ENCODE measurements at regions not wholly inside any gene's neighbourhood (a gene's known extent, or its start where the extent isn't known, plus 50 kb on each side); places are given as distances from the start of the nearest gene placed in this dataset.

DNA sequence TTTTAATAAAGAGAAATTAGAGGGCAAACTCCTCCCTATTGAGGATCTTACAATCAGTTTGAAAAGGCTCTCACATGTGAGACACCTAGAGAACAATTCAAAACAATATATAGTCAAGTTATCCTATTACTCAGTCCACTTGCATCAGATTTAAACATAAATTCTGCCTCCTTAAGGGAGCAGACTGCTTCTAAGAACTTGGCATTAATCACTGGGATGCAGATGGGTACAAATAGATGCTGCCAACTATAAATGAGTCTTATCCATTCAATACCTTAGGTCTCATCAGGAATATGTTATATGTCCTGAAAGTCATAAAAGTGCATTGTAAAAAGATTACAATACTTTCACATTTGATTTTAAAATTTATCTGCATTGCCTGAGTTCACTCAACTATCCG, 269.3 kb upstream of the KIRREL3 start:
- FAIRE-seq: no peak
- no peak overlapping the region for H3K27ac ChIP-seq
- no peak for ATAC-seq
- no peak for TF ChIP-seq SREBF2 (IDR thresholded peaks at IDR 0.05)
- TF ChIP-seq FOXS1 (CRISPR knock-in tag; IDR thresholded peaks at IDR 0.05): no peak
- TF ChIP-seq CBX2 (IDR thresholded peaks at IDR 0.05; ENCODE audit: borderline replicate concordance, low read depth): no peak
- TF ChIP-seq ESRRA (IDR thresholded peaks at IDR 0.05; ENCODE audit: borderline replicate concordance, low read length): no peak
- no peak for TF ChIP-seq HDAC2 (IDR thresholded peaks at IDR 0.05)
- TF ChIP-seq FOSL2 (IDR thresholded peaks at IDR 0.05): no peak
- TF ChIP-seq FOSL2 (CRISPR knock-in tag; IDR thresholded peaks at IDR 0.05): no peak
- H3K4me1 ChIP-seq: no peaks in the 10 kb centered on the region
- H3K4me2 ChIP-seq: no peak overlapping the region
- CTCF ChIA-PET: no interaction called here
- WGBS (ENCODE audit: missing lambda C conversion rate): 27% methylated on average over 1 of the region's 1 CpG
- no peak for DNase-seq (ENCODE audit: low read depth in 1 of 2, low spot score in 1 of 2)
- H3K4me3 ChIP-seq: no peak overlapping the region
- POLR2A ChIA-PET: no interaction called here
- no peaks in the 10 kb centered on the region for H3K9me3 ChIP-seq

DNA sequence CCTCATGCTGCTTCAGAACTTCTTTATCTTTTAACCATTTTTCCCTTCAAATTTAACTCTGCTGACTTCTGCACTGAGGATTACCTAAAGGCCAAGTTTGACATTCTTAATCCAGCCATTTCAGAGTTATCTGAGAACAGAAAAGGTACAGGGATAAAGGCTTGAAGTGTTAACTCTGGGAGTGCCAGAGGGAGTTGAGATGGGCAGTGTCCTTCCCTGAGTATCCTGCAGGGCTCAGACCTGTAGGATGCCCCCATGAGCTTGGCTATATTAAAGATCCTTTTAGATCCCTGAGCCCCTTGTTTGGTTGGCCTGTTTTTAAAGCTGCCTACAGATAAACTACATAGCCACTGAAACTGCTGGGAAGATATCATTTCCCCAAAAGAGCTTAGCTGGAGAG, 268.4 kb upstream of the KIRREL3 start:
- ChIA-PET CTCF (no interaction called here), POLR2A (no interaction called here)
- no peak for ATAC-seq
- no peak overlapping the region for H3K4me2 ChIP-seq
- no peak overlapping the region for H3K4me3 ChIP-seq
- FAIRE-seq: no peak
- H3K9me3 ChIP-seq: no peaks in the 10 kb centered on the region
- no peak for TF ChIP-seq CHD4 (IDR thresholded peaks at IDR 0.05; ENCODE audit: borderline replicate concordance)
- TF ChIP-seq, protein P1, sequence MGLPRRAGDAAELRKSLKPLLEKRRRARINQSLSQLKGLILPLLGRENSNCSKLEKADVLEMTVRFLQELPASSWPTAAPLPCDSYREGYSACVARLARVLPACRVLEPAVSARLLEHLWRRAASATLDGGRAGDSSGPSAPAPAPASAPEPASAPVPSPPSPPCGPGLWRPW (IDR thresholded peaks at IDR 0.05): no peak
- TF ChIP-seq, protein P2, sequence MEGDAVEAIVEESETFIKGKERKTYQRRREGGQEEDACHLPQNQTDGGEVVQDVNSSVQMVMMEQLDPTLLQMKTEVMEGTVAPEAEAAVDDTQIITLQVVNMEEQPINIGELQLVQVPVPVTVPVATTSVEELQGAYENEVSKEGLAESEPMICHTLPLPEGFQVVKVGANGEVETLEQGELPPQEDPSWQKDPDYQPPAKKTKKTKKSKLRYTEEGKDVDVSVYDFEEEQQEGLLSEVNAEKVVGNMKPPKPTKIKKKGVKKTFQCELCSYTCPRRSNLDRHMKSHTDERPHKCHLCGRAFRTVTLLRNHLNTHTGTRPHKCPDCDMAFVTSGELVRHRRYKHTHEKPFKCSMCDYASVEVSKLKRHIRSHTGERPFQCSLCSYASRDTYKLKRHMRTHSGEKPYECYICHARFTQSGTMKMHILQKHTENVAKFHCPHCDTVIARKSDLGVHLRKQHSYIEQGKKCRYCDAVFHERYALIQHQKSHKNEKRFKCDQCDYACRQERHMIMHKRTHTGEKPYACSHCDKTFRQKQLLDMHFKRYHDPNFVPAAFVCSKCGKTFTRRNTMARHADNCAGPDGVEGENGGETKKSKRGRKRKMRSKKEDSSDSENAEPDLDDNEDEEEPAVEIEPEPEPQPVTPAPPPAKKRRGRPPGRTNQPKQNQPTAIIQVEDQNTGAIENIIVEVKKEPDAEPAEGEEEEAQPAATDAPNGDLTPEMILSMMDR (IDR thresholded peaks at IDR 0.05): no peak
- TF ChIP-seq CBX8 (IDR thresholded peaks at IDR 0.05): no peak
- TF ChIP-seq KDM5A (IDR thresholded peaks at IDR 0.05): no peak
- no peak for TF ChIP-seq KDM1A (IDR thresholded peaks at IDR 0.05; ENCODE audit: low read depth)
- no peak for TF ChIP-seq RFX5 (IDR thresholded peaks at IDR 0.05)
- no peak for TF ChIP-seq ESRRA (IDR thresholded peaks at IDR 0.05; ENCODE audit: borderline replicate concordance, low read length)
- no peak for TF ChIP-seq HDAC2 (IDR thresholded peaks at IDR 0.05)
- no peak overlapping the region for H3K27ac ChIP-seq
- no peaks in the 10 kb centered on the region for H3K4me1 ChIP-seq
- no peak for DNase-seq (ENCODE audit: low read depth in 1 of 2, low spot score in 1 of 2)

DNA sequence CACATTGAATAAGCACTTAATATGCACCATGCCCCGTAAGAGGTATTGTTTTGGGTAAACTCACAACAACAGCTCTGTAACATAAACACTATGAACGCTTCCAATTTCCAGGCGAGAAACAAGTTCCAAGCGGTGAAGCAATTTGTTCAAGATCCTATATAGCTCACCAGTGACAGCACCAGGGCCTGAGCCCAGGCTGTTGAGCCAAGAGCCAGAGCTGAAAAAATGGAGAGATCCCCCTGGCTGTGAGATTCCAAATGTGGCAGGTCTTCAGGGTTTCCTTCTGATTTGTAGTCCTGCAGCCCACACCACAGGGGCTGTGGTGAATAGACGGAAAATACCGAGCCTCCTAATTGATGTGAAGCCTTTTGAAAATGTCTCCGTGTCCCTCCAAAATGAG, 268.0 kb upstream of the KIRREL3 start:
- Histone ChIP-seq H3K4me1 (no peaks in the 10 kb centered on the region), H3K9me3 (no peaks in the 10 kb centered on the region), H3K27ac (no peak overlapping the region), H3K4me2 (no peak overlapping the region), H3K4me3 (no peak overlapping the region)
- ChIA-PET POLR2A (no interaction called here), CTCF (no interaction called here)
- no peak for TF ChIP-seq CHD4 (IDR thresholded peaks at IDR 0.05; ENCODE audit: borderline replicate concordance)
- TF ChIP-seq, protein P3, sequence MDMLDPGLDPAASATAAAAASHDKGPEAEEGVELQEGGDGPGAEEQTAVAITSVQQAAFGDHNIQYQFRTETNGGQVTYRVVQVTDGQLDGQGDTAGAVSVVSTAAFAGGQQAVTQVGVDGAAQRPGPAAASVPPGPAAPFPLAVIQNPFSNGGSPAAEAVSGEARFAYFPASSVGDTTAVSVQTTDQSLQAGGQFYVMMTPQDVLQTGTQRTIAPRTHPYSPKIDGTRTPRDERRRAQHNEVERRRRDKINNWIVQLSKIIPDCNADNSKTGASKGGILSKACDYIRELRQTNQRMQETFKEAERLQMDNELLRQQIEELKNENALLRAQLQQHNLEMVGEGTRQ (IDR thresholded peaks at IDR 0.05): no peak
- no peak for TF ChIP-seq KDM1A (IDR thresholded peaks at IDR 0.05; ENCODE audit: low read depth)
- TF ChIP-seq SREBF2 (IDR thresholded peaks at IDR 0.05): no peak
- no peak for TF ChIP-seq TP53 (CRISPR knock-in tag; IDR thresholded peaks at IDR 0.05)
- no peak for TF ChIP-seq ZC3H11A (IDR thresholded peaks at IDR 0.05)
- no peak for TF ChIP-seq ESRRA (IDR thresholded peaks at IDR 0.05; ENCODE audit: borderline replicate concordance, low read length)
- TF ChIP-seq BHLHE40 (IDR thresholded peaks at IDR 0.05; ENCODE audit: low read depth, low read length): no peak
- no peak for TF ChIP-seq EP300 (IDR thresholded peaks at IDR 0.05)
- TF ChIP-seq HOXB5 (CRISPR knock-in tag; IDR thresholded peaks at IDR 0.05): no peak
- 20% methylated on average over 7 of the region's 7 CpGs for WGBS (ENCODE audit: missing lambda C conversion rate)
- ATAC-seq (no peak), FAIRE-seq (no peak), DNase-seq (ENCODE audit: low read depth in 1 of 2, low spot score in 1 of 2) (no peak)

DNA sequence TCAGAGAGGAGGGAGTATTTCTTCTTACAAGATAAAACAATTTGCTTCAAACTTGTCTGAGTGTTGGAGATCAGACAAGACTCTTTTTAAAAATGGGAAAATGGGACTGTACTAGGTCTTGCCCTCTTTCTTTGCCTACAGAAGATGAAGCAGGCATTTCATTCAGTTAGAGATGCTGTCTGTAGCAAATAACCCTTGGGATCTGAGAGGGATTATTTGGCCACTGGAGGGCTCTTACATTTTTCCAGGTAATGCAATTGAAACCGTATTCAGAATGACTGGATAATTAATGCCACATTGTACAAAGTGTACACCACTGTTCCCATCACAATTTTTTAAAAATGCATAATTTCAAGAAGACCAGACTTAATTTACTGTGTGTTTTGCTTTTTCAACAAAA, 258.5 kb upstream of the KIRREL3 start:
- no peak for DNase-seq (ENCODE audit: low read depth in 1 of 2, low spot score in 1 of 2)
- Histone ChIP-seq H3K4me1 (no peaks in the 10 kb centered on the region), H3K4me2 (no peak overlapping the region), H3K9me3 (no peaks in the 10 kb centered on the region), H3K4me3 (no peak overlapping the region), H3K27ac (no peak overlapping the region)
- POLR2A ChIA-PET: no interaction called here
- FAIRE-seq: no peak
- CTCF ChIA-PET: no interaction called here
- 4% methylated on average over 1 of the region's 1 CpG for WGBS (ENCODE audit: missing lambda C conversion rate)
- ATAC-seq: no peak
- TF ChIP-seq KDM5A (IDR thresholded peaks at IDR 0.05) (no peak), EP300 (IDR thresholded peaks at IDR 0.05) (no peak), ZC3H11A (IDR thresholded peaks at IDR 0.05) (no peak), MYC (IDR thresholded peaks at IDR 0.05; ENCODE audit: borderline replicate concordance, low read length) (no peak), ZSCAN20 (CRISPR knock-in tag; IDR thresholded peaks at IDR 0.05) (no peak)
- TF ChIP-seq, protein P3 (IDR thresholded peaks at IDR 0.05): no peak
- TF ChIP-seq, protein P4, sequence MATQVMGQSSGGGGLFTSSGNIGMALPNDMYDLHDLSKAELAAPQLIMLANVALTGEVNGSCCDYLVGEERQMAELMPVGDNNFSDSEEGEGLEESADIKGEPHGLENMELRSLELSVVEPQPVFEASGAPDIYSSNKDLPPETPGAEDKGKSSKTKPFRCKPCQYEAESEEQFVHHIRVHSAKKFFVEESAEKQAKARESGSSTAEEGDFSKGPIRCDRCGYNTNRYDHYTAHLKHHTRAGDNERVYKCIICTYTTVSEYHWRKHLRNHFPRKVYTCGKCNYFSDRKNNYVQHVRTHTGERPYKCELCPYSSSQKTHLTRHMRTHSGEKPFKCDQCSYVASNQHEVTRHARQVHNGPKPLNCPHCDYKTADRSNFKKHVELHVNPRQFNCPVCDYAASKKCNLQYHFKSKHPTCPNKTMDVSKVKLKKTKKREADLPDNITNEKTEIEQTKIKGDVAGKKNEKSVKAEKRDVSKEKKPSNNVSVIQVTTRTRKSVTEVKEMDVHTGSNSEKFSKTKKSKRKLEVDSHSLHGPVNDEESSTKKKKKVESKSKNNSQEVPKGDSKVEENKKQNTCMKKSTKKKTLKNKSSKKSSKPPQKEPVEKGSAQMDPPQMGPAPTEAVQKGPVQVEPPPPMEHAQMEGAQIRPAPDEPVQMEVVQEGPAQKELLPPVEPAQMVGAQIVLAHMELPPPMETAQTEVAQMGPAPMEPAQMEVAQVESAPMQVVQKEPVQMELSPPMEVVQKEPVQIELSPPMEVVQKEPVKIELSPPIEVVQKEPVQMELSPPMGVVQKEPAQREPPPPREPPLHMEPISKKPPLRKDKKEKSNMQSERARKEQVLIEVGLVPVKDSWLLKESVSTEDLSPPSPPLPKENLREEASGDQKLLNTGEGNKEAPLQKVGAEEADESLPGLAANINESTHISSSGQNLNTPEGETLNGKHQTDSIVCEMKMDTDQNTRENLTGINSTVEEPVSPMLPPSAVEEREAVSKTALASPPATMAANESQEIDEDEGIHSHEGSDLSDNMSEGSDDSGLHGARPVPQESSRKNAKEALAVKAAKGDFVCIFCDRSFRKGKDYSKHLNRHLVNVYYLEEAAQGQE (IDR thresholded peaks at IDR 0.05): no peak
- TF ChIP-seq, protein P5, sequence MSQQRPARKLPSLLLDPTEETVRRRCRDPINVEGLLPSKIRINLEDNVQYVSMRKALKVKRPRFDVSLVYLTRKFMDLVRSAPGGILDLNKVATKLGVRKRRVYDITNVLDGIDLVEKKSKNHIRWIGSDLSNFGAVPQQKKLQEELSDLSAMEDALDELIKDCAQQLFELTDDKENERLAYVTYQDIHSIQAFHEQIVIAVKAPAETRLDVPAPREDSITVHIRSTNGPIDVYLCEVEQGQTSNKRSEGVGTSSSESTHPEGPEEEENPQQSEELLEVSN (IDR thresholded peaks at IDR 0.05; ENCODE audit: borderline replicate concordance, low read depth): no peak
- TF ChIP-seq, protein P1 (IDR thresholded peaks at IDR 0.05): no peak
